Ureter (tissue), 1 donor: ENCODE measurements at regions not wholly inside any gene's neighbourhood (a gene's known extent, or its start where the extent isn't known, plus 50 kb on each side); places are given as distances from the start of the nearest gene placed in this dataset.

ENCODE experiments used
- DNase-seq: peaks from one replicate; pipeline ENCODE4 v3.0.0-alpha.2; 2020; ENCODE audit warnings: low spot score
- donor health status: DM: yes; HTN: yes; CAD: no.

DNA sequence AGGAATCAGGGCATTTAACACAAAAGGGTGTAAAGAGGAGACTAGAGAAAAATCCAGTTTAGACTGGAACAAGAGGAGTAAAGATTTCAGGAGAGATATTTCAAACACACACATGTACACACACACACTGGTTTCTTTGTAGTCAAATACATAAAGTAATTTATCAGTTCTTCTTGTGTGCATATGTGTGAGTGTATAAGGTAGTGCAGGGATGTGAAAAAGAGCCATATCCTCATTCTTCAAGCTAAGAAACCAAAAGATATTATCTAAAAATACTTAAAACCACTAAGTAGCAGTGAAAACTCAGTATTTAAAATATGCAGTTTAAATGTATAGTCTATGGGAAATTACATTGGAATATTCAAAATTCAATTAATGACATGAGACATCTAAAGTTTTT is 52.5 kb upstream of the CARD18 start:
- no peak for DNase-seq

DNA sequence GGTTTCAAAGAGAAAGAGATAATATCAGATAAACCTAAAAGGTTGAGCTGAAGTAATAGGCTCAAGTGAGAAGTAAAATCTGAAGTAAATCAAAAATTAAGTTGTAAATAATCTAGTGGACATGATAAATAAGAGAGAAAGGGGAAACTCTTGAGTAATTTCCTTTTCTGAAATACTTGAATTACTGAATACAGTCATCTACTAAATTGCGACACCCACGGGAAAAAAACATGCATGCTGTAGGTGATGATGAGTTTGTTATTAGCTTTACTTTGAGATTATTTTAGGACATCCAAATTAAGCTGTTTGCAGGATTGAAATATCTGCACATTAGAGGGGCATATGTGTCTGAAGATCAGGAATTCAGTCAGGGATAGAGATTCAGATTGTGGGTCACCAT is 50.0 kb upstream of the CARD18 start:
- DNase-seq, result no peak
